ENCODE measurements at regions not wholly inside any gene's neighbourhood (a gene's known extent, or its start where the extent isn't known, plus 50 kb on each side); places are given as distances from the start of the nearest gene placed in this dataset.

DNA sequence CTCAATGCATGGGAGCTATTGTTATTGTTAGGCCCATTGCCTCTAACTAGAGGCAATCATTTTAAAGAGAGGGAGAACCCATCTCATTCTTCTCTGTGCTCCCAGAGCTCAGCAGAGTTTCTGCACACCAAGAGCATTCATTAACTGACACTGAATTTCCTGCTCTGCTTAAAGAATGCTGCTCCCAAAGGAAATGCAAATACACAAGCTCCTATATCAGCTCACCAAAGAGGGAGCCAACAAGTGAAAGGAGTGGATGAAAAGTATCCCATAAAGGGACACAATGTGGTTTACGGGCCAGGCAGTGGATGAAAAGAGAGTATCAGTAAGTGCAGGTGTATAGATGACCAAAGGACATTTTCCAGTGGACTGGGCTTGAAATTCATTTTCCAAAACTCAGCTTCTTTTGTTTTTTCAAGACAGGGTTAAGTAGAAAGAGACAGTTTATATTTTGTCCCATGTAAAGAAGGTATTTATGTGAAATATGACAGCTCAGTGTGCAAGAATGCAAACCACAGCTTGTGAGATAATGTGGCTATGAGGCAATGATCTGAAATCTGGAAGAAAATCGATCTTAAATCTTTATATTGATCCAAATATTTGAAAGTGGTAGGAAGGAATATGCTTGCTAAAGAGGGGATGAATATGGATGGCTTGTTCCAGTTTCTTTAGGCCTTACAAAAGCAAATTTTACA, 207.7 kb upstream of the CAMK1G start:
- Histone ChIP-seq H3K9me3 (no peaks in the 10 kb centered on the region), H3K27ac (no peak overlapping the region), H3K4me3 (no peak overlapping the region), H3K27me3 (no peaks in the 10 kb centered on the region), H3K4me1 (no peaks in the 10 kb centered on the region), H3K36me3 (no peaks in the 10 kb centered on the region)
- intact Hi-C loops (cut with DNase I; ENCODE audit: low total_unique reads) (no loop called here), in situ Hi-C loops (cut with MboI; ENCODE audit: low pct_ligation_motif_present in 1 of 4, low pct_unique_long_range_greater_than_20kb in 1 of 4, low sequenced_read_pairs in 3 of 4) (no loop called here)
- no peak for DNase-seq
- TF ChIP-seq POLR2A (IDR thresholded peaks at IDR 0.05) (no peak), EP300 (IDR thresholded peaks at IDR 0.05; ENCODE audit: low read depth) (no peak), POLR2AphosphoS5 (IDR thresholded peaks at IDR 0.05) (no peak)
- TF ChIP-seq, protein P1, sequence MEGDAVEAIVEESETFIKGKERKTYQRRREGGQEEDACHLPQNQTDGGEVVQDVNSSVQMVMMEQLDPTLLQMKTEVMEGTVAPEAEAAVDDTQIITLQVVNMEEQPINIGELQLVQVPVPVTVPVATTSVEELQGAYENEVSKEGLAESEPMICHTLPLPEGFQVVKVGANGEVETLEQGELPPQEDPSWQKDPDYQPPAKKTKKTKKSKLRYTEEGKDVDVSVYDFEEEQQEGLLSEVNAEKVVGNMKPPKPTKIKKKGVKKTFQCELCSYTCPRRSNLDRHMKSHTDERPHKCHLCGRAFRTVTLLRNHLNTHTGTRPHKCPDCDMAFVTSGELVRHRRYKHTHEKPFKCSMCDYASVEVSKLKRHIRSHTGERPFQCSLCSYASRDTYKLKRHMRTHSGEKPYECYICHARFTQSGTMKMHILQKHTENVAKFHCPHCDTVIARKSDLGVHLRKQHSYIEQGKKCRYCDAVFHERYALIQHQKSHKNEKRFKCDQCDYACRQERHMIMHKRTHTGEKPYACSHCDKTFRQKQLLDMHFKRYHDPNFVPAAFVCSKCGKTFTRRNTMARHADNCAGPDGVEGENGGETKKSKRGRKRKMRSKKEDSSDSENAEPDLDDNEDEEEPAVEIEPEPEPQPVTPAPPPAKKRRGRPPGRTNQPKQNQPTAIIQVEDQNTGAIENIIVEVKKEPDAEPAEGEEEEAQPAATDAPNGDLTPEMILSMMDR (IDR thresholded peaks at IDR 0.05) = no peak
- 69 to 70% methylated on average over 2 of the region's 2 CpGs for WGBS, 2 donors (ENCODE audit: low coverage in 1 of 2)

DNA sequence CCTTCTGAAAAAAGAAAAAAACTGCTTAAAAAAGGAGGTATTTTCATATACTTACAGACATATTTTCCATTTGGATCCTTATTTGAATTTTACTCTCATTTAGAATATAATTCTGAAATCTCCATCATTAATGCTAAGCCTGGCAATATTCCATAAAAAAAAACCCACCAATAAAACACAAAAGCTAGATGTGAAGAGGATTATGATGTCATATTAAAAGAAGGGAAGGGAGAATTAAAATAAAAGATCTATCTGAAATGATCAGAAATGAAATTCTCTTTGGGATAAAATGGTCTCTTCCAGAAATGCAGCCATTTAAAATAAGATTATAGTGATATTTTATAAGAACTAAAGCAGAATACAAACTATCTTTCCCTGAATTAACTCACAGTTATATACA, 206.7 kb upstream of the CAMK1G start:
- no peak for DNase-seq
- no peak for TF ChIP-seq EP300 (IDR thresholded peaks at IDR 0.05; ENCODE audit: low read depth)
- H3K4me1 ChIP-seq = no peaks in the 10 kb centered on the region
- in situ Hi-C loops (cut with MboI; ENCODE audit: low pct_ligation_motif_present in 1 of 4, low pct_unique_long_range_greater_than_20kb in 1 of 4, low sequenced_read_pairs in 3 of 4) (no loop called here), intact Hi-C loops (cut with DNase I; ENCODE audit: low total_unique reads) (no loop called here)
- no peaks in the 10 kb centered on the region for H3K9me3 ChIP-seq
- no peaks in the 10 kb centered on the region for H3K36me3 ChIP-seq
- no peak overlapping the region for H3K4me3 ChIP-seq
- H3K27me3 ChIP-seq = no peaks in the 10 kb centered on the region
- H3K27ac ChIP-seq = no peak overlapping the region

DNA sequence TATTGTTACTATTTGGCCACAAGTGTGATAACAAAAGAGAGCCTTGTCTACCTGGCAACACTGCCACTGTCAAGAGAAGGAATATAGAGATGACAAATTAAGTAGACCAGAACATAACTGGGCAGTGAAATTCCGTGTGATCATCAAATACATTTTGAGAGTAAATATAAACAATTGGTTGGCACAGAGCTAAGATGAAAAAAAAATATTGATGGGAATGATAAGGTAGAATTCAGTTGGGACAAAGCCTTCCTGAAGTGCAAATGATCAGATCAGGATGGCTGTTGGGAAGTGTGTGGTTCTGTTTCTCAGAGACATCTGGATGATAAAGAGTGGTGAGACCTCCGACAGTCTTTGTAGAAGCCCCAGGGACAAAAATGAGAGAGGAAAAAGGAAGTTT, 205.5 kb upstream of the CAMK1G start:
- Histone ChIP-seq H3K36me3 (no peaks in the 10 kb centered on the region), H3K4me1 (no peaks in the 10 kb centered on the region), H3K9me3 (no peaks in the 10 kb centered on the region), H3K27ac (no peak overlapping the region), H3K4me3 (no peak overlapping the region), H3K27me3 (no peaks in the 10 kb centered on the region)
- no peak for DNase-seq
- intact Hi-C loops (cut with DNase I; ENCODE audit: low total_unique reads) (no loop called here), in situ Hi-C loops (cut with MboI; ENCODE audit: low pct_ligation_motif_present in 1 of 4, low pct_unique_long_range_greater_than_20kb in 1 of 4, low sequenced_read_pairs in 3 of 4) (no loop called here)
- 68 to 76% methylated on average over 2 of the region's 2 CpGs for WGBS, 2 donors (ENCODE audit: low coverage in 1 of 2)
- no peak for TF ChIP-seq POLR2A (IDR thresholded peaks at IDR 0.05)
- TF ChIP-seq POLR2AphosphoS5 (IDR thresholded peaks at IDR 0.05) = no peak
- TF ChIP-seq EP300 (IDR thresholded peaks at IDR 0.05; ENCODE audit: low read depth) = no peak
- TF ChIP-seq, protein P1 (IDR thresholded peaks at IDR 0.05) = no peak

DNA sequence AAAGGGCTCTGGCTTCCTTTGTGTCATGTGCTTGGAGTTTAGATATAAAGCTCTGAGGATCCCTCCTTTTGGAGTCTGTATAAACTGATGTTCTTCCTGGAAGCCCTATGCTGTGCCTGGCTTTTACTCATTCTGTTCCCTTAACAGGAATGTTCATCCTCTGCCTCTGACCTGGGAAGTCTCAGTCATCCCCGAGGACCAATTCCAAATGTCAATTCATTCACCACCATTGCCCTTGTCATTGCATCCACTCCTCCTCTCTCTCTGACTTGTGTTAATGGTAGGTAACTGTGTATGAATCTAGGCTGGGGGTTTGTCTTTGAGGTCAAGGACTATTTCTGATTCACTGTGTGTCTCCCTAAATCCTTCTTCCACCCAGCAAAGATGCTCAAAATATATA, 204.2 kb upstream of the CAMK1G start:
- no peak for DNase-seq
- H3K4me1 ChIP-seq = no peaks in the 10 kb centered on the region

More for the DNA sequence above, 204.2 kb upstream of the CAMK1G start:
- no peak for TF ChIP-seq POLR2AphosphoS5 (IDR thresholded peaks at IDR 0.05)
- TF ChIP-seq POLR2A (IDR thresholded peaks at IDR 0.05) = no peak
- no peak for TF ChIP-seq EP300 (IDR thresholded peaks at IDR 0.05; ENCODE audit: low read depth)
- TF ChIP-seq, protein P1 (IDR thresholded peaks at IDR 0.05) = no peak
- in situ Hi-C loops (cut with MboI; ENCODE audit: low pct_ligation_motif_present in 1 of 4, low pct_unique_long_range_greater_than_20kb in 1 of 4, low sequenced_read_pairs in 3 of 4) (no loop called here), intact Hi-C loops (cut with DNase I; ENCODE audit: low total_unique reads) (no loop called here)
- Histone ChIP-seq H3K27me3 (no peaks in the 10 kb centered on the region), H3K27ac (no peak overlapping the region), H3K9me3 (no peaks in the 10 kb centered on the region), H3K4me3 (no peak overlapping the region), H3K36me3 (no peaks in the 10 kb centered on the region)
- WGBS, 2 donors (ENCODE audit: low coverage in 1 of 2) = 60 to 78% methylated on average over 1 of the region's 1 CpG
